ENCODE measurements at regions not wholly inside any gene's neighbourhood (a gene's known extent, or its start where the extent isn't known, plus 50 kb on each side); places are given as distances from the start of the nearest gene placed in this dataset.
A peak's percentile ranks its signal among the peaks of the same experiment; 100 is the strongest.

DNA sequence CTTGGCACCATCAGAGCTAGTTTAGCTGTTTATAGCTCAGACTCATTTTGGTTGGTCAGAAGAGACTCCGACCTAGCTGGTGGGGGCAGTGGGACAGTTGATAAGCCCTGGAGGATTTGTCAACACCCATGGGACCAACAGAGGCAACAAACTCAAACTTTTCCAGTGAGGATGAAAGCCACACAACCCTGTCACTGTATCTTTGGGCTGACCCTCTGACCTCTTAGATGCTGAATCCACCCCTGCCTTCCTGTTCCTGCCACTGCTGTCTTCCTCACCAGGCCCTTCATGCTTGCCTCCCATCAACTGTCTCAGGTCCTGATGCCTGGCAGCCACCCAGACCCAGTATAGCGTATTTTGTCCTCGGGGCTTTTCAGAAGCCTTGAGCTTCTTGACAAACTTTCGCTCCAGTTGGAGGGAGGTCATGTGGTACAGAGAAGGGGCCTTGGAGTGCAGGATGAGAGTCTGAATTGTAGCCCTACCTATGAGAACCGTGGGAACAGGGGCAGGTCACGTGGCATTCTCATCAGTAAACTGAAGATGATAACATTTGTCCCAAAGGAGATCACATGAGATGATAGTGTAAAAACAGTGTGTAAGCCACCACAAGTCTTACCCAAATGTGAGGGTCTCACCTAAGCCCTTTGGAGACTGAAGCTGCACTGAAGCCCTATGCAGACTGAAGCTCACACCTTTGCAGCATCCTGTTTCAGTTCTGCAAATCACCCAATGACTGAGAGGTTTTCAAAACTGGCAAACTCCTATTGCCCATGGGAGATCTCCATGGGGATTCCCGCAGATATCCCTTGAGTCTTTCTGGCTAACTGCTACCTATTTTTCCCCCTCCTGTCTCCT, 72.0 kb upstream of the F13A1 start:
- no peak for DNase-seq (ENCODE audit: low read depth in 1 of 2, low spot score in 1 of 2)
- Histone ChIP-seq H3K27me3 (ENCODE audit: insufficient read depth, poor library complexity, severe bottlenecking) (no peaks in the 10 kb centered on the region), H3K4me3 (replicated peaks; ENCODE audit: insufficient read depth, low read length) (no peak overlapping the region), H3K27ac (replicated peaks) (no peak overlapping the region)
- TF ChIP-seq POLR2AphosphoS5 (IDR thresholded peaks at IDR 0.05; ENCODE audit: low read depth) (no peak), GABPA (IDR thresholded peaks at IDR 0.05; ENCODE audit: low read depth) (no peak), SPI1 (IDR thresholded peaks at IDR 0.05; ENCODE audit: borderline replicate concordance, low read depth) (no peak)
- TF ChIP-seq, protein P1, sequence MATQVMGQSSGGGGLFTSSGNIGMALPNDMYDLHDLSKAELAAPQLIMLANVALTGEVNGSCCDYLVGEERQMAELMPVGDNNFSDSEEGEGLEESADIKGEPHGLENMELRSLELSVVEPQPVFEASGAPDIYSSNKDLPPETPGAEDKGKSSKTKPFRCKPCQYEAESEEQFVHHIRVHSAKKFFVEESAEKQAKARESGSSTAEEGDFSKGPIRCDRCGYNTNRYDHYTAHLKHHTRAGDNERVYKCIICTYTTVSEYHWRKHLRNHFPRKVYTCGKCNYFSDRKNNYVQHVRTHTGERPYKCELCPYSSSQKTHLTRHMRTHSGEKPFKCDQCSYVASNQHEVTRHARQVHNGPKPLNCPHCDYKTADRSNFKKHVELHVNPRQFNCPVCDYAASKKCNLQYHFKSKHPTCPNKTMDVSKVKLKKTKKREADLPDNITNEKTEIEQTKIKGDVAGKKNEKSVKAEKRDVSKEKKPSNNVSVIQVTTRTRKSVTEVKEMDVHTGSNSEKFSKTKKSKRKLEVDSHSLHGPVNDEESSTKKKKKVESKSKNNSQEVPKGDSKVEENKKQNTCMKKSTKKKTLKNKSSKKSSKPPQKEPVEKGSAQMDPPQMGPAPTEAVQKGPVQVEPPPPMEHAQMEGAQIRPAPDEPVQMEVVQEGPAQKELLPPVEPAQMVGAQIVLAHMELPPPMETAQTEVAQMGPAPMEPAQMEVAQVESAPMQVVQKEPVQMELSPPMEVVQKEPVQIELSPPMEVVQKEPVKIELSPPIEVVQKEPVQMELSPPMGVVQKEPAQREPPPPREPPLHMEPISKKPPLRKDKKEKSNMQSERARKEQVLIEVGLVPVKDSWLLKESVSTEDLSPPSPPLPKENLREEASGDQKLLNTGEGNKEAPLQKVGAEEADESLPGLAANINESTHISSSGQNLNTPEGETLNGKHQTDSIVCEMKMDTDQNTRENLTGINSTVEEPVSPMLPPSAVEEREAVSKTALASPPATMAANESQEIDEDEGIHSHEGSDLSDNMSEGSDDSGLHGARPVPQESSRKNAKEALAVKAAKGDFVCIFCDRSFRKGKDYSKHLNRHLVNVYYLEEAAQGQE (IDR thresholded peaks at IDR 0.05; ENCODE audit: insufficient replicate concordance, low read depth), result no peak
- TF ChIP-seq, protein P2, sequence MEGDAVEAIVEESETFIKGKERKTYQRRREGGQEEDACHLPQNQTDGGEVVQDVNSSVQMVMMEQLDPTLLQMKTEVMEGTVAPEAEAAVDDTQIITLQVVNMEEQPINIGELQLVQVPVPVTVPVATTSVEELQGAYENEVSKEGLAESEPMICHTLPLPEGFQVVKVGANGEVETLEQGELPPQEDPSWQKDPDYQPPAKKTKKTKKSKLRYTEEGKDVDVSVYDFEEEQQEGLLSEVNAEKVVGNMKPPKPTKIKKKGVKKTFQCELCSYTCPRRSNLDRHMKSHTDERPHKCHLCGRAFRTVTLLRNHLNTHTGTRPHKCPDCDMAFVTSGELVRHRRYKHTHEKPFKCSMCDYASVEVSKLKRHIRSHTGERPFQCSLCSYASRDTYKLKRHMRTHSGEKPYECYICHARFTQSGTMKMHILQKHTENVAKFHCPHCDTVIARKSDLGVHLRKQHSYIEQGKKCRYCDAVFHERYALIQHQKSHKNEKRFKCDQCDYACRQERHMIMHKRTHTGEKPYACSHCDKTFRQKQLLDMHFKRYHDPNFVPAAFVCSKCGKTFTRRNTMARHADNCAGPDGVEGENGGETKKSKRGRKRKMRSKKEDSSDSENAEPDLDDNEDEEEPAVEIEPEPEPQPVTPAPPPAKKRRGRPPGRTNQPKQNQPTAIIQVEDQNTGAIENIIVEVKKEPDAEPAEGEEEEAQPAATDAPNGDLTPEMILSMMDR (IDR thresholded peaks at IDR 0.05; ENCODE audit: insufficient read depth, low read length), result no peak

GRCh38 chr6:6393069-6393529, 72.6 kb upstream of the F13A1 start:
- DNase-seq (ENCODE audit: low read depth in 1 of 2, low spot score in 1 of 2), result no peak
- Histone ChIP-seq H3K4me3 (replicated peaks; ENCODE audit: insufficient read depth, low read length) (no peak overlapping the region), H3K27ac (replicated peaks) (no peak overlapping the region), H3K27me3 (ENCODE audit: insufficient read depth, poor library complexity, severe bottlenecking) (no peaks in the 10 kb centered on the region)
- no peak for TF ChIP-seq SPI1 (IDR thresholded peaks at IDR 0.05; ENCODE audit: borderline replicate concordance, low read depth)
- TF ChIP-seq, protein P1 (IDR thresholded peaks at IDR 0.05; ENCODE audit: insufficient replicate concordance, low read depth), result no peak
- no peak for TF ChIP-seq GABPA (IDR thresholded peaks at IDR 0.05; ENCODE audit: low read depth)
- no peak for TF ChIP-seq POLR2AphosphoS5 (IDR thresholded peaks at IDR 0.05; ENCODE audit: low read depth)
- TF ChIP-seq, protein P2 (IDR thresholded peaks at IDR 0.05; ENCODE audit: insufficient read depth, low read length), result no peak

- Histone ChIP-seq H3K27me3 (ENCODE audit: insufficient read depth, poor library complexity, severe bottlenecking) (no peaks in the 10 kb centered on the region), H3K4me3 (replicated peaks; ENCODE audit: insufficient read depth, low read length) (no peak overlapping the region), H3K27ac (replicated peaks) (peak overlapping the region; percentile 39; the same call in 1 of the 2 replicates)
- TF ChIP-seq POLR2AphosphoS5 (IDR thresholded peaks at IDR 0.05; ENCODE audit: low read depth) (no peak), SPI1 (IDR thresholded peaks at IDR 0.05; ENCODE audit: borderline replicate concordance, low read depth) (no peak; the same call in 1 of the 2 replicates), GABPA (IDR thresholded peaks at IDR 0.05; ENCODE audit: low read depth) (no peak)
- TF ChIP-seq, protein P1 (IDR thresholded peaks at IDR 0.05; ENCODE audit: insufficient replicate concordance, low read depth), result no peak
- TF ChIP-seq, protein P2 (IDR thresholded peaks at IDR 0.05; ENCODE audit: insufficient read depth, low read length), result no peak
- peak; percentile 52 to 81 for DNase-seq (ENCODE audit: low read depth in 1 of 2, low spot score in 1 of 2)
Measured at GRCh38 chr6:6395581-6396197, 75.2 kb upstream of the F13A1 start.

Data from HL-60 (cell line).